HEK293 (cell line): ENCODE measurements at regions not wholly inside any gene's neighbourhood (a gene's known extent, or its start where the extent isn't known, plus 50 kb on each side); places are given as distances from the start of the nearest gene placed in this dataset.
A peak's percentile ranks its signal among the peaks of the same experiment; 100 is the strongest.

ENCODE experiments used
- CTCF ChIA-PET: fragments of 350-600 bp; formaldehyde crosslinking; extraction: SDS; loops from one replicate; lab custom pipeline; 2021; ENCODE audit warnings: antibody characterized with exemption; lab: Yijun Ruan, JAX
- POLR2A ChIA-PET: fragments of 300-600 bp; formaldehyde crosslinking; extraction: SDS; loops from one replicate; lab custom pipeline; 2020; ENCODE audit warnings: antibody characterized with exemption, inconsistent platforms; lab: Yijun Ruan, JAX
- H3K27ac ChIP-seq: fragments of 200-500 bp; sonication (Bioruptor generic); 2 replicates; pipeline ENCODE4 v1.5.1; 2014; ENCODE audit warnings: low read depth, low read length, control low read depth, inconsistent platforms; ENCODE audit errors: extremely low read depth
- H3K36me3 ChIP-seq, 2 experiments: fragments of 200-500 bp in 1 of 2; sonication (Bioruptor generic) in 1 of 2; 1 replicate in 1 of 2; 2 replicates in 1 of 2; pipeline ENCODE4 v1.5.1; 2014 to 2017; ENCODE audit warnings: inconsistent platforms in 2 of 2, low read length in 2 of 2; ENCODE audit not compliant: control insufficient read depth in 2 of 2, insufficient read depth in 1 of 2
- H3K4me1 ChIP-seq: fragments of 200-500 bp; sonication (Bioruptor generic); 2 replicates; pipeline ENCODE4 v1.5.1; 2014; ENCODE audit warnings: mild to moderate bottlenecking, low read length, inconsistent platforms; ENCODE audit not compliant: control insufficient read depth, insufficient read depth
- H3K4me3 ChIP-seq: 2 replicates; pipeline ENCODE4 v1.5.1; 2011; ENCODE audit warnings: low read depth, mild to moderate bottlenecking, control low read depth, low read length, moderate library complexity
- H3K9me3 ChIP-seq: fragments of 200-500 bp; sonication (Bioruptor generic); 2 replicates; pipeline ENCODE4 v1.5.1; 2014; ENCODE audit warnings: low read depth, low read length, inconsistent platforms; ENCODE audit not compliant: control insufficient read depth, insufficient read depth
- GLIS1 ChIP-seq: fragments of 450-650 bp; formaldehyde crosslinking; IDR thresholded peaks from 2 replicates; pipeline ENCODE4 v1.5.1; 2016; ENCODE audit warnings: missing biosample characterization, missing genetic modification characterization
- MYNN ChIP-seq: fragments of 450-650 bp; formaldehyde crosslinking; IDR thresholded peaks from 2 replicates; pipeline ENCODE4 v1.5.1; 2016; ENCODE audit warnings: missing biosample characterization, missing genetic modification characterization, borderline replicate concordance
- RBAK ChIP-seq: fragments of 450-650 bp; formaldehyde crosslinking; IDR thresholded peaks from 2 replicates; pipeline ENCODE4 v1.5.1; 2016; ENCODE audit warnings: missing biosample characterization, missing genetic modification characterization
- YY1 ChIP-seq: fragments of 450-650 bp; formaldehyde crosslinking; IDR thresholded peaks from 2 replicates; pipeline ENCODE4 v1.5.1; 2018; ENCODE audit warnings: missing biosample characterization, missing genetic modification characterization
- ZBTB1 ChIP-seq: fragments of 450-650 bp; formaldehyde crosslinking; IDR thresholded peaks from 2 replicates; pipeline ENCODE4 v1.5.1; 2016; ENCODE audit warnings: missing biosample characterization, missing genetic modification characterization
- ZFP41 ChIP-seq: fragments of 450-650 bp; formaldehyde crosslinking; IDR thresholded peaks from 2 replicates; pipeline ENCODE4 v1.5.1; 2016; ENCODE audit warnings: missing biosample characterization, missing genetic modification characterization, borderline replicate concordance
- ZNF133 ChIP-seq: fragments of 450-650 bp; formaldehyde crosslinking; IDR thresholded peaks from 2 replicates; pipeline ENCODE4 v1.5.1; 2016; ENCODE audit warnings: missing biosample characterization, missing genetic modification characterization
- ZNF140 ChIP-seq: fragments of 450-650 bp; formaldehyde crosslinking; IDR thresholded peaks from 2 replicates; pipeline ENCODE4 v1.5.1; 2016; ENCODE audit warnings: missing biosample characterization, missing genetic modification characterization
- ZNF157 ChIP-seq: fragments of 450-650 bp; formaldehyde crosslinking; IDR thresholded peaks from 2 replicates; pipeline ENCODE4 v1.5.1; 2016; ENCODE audit warnings: missing biosample characterization, missing genetic modification characterization
- ZNF174 ChIP-seq: fragments of 450-650 bp; formaldehyde crosslinking; IDR thresholded peaks from 2 replicates; pipeline ENCODE4 v1.5.0; 2017; ENCODE audit warnings: missing biosample characterization, mild to moderate bottlenecking, missing genetic modification characterization
- ZNF239 ChIP-seq: fragments of 450-650 bp; formaldehyde crosslinking; IDR thresholded peaks from 2 replicates; pipeline ENCODE4 v1.5.1; 2016; ENCODE audit warnings: missing biosample characterization, missing genetic modification characterization
- ZNF473 ChIP-seq: fragments of 450-650 bp; formaldehyde crosslinking; IDR thresholded peaks from 2 replicates; pipeline ENCODE4 v1.5.1; 2017; ENCODE audit warnings: missing biosample characterization, missing genetic modification characterization
- ZNF600 ChIP-seq: fragments of 450-650 bp; formaldehyde crosslinking; IDR thresholded peaks from 2 replicates; pipeline ENCODE4 v1.5.1; 2016; ENCODE audit warnings: missing biosample characterization, missing genetic modification characterization
- ZNF624 ChIP-seq: fragments of 450-650 bp; formaldehyde crosslinking; IDR thresholded peaks from 2 replicates; pipeline ENCODE4 v1.5.1; 2017; ENCODE audit warnings: missing biosample characterization, missing genetic modification characterization
- ZNF629 ChIP-seq: fragments of 450-650 bp; formaldehyde crosslinking; IDR thresholded peaks from 2 replicates; pipeline ENCODE4 v1.5.1; 2017; ENCODE audit warnings: missing biosample characterization, missing genetic modification characterization
- TF ChIP-seq, protein P1 (sequence below): fragments of 450-650 bp; formaldehyde crosslinking; IDR thresholded peaks from 2 replicates; pipeline ENCODE4 v1.5.1; 2016; ENCODE audit warnings: missing biosample characterization, missing genetic modification characterization
- TF ChIP-seq, protein P2 (sequence below): fragments of 450-650 bp; formaldehyde crosslinking; IDR thresholded peaks from 2 replicates; pipeline ENCODE4 v1.5.1; 2016; ENCODE audit warnings: missing biosample characterization, missing genetic modification characterization, borderline replicate concordance

DNA sequence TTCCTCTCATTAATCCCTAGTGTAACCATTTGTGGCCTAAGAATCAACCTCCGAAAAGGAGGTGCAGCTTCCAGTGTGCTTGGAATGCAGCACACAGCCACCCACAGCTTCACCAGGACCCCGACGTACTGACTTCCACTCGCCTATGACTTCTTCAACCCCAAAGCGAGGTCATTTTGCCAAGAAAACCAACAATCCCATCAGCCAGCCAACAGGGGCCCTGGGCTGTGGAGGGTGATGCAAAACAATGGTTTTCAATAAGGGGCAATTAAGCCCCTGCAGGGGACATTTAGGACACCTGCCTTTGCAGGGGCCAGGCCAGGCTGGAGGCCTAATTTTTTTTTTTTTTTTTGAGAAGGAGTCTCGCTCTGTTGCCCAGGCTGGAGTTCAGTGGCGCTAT lies 158.1 kb upstream of the SKOR2 start:
- CTCF ChIA-PET = interaction anchor here (0.6 kb wide), 1 partner anchor 130 kb away, joined by 3 read pairs; no protein-coding TSS in a partner anchor
- TF ChIP-seq ZNF624 (tag by site-specific recombination) (no peak), GLIS1 (tag by site-specific recombination) (0 out of 2 replicates have a peak, but pooled peaks have one; percentile 41)
- H3K9me3 ChIP-seq = no peaks in the 10 kb centered on the region
- no peaks in the 10 kb centered on the region for H3K4me1 ChIP-seq
- POLR2A ChIA-PET = no interaction called here
- no peak overlapping the region for H3K27ac ChIP-seq
- H3K4me3 ChIP-seq = no peak overlapping the region
- no peaks in the 10 kb centered on the region for H3K36me3 ChIP-seq

DNA sequence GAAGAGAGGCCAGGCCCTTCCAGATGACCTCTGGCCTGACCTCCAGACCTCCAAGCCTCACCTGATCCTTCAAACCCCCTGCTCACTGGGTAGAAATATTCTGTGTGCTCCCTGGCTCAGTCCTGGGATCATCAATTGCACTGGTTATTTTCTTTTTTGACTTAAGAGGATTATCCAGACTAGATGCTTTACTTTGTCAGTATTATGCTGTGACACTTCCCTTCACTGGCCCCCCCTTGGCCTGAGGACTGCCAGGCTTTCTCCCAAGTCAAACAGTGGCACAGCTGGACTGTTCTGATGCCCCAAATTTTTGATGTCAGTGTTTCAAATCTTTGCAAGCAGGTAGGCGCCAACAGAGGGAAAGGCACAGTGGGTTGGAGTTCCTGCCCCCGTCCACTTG lies 156.3 kb upstream of the SKOR2 start:
- Histone ChIP-seq H3K9me3 (no peaks in the 10 kb centered on the region), H3K27ac (no peak overlapping the region), H3K4me3 (no peak overlapping the region), H3K4me1 (no peaks in the 10 kb centered on the region), H3K36me3 (no peaks in the 10 kb centered on the region)
- CTCF ChIA-PET = interaction anchor here (1.8 kb wide), 1 partner anchor 10 kb away, joined by 5 read pairs; no protein-coding TSS in a partner anchor
- POLR2A ChIA-PET = no interaction called here
- TF ChIP-seq, protein P1, sequence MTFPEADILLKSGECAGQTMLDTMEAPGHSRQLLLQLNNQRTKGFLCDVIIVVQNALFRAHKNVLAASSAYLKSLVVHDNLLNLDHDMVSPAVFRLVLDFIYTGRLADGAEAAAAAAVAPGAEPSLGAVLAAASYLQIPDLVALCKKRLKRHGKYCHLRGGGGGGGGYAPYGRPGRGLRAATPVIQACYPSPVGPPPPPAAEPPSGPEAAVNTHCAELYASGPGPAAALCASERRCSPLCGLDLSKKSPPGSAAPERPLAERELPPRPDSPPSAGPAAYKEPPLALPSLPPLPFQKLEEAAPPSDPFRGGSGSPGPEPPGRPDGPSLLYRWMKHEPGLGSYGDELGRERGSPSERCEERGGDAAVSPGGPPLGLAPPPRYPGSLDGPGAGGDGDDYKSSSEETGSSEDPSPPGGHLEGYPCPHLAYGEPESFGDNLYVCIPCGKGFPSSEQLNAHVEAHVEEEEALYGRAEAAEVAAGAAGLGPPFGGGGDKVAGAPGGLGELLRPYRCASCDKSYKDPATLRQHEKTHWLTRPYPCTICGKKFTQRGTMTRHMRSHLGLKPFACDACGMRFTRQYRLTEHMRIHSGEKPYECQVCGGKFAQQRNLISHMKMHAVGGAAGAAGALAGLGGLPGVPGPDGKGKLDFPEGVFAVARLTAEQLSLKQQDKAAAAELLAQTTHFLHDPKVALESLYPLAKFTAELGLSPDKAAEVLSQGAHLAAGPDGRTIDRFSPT (tag by site-specific recombination) = no peak
- TF ChIP-seq YY1 (tag by site-specific recombination) (no peak), ZNF174 (tag by site-specific recombination) (no peak), ZNF140 (tag by site-specific recombination) (no peak), ZNF157 (tag by site-specific recombination) (no peak), RBAK (tag by site-specific recombination) (no peak), ZFP41 (tag by site-specific recombination) (no peak), ZNF239 (tag by site-specific recombination) (no peak), ZNF629 (no peak), ZNF600 (tag by site-specific recombination) (no peak)
- TF ChIP-seq, protein P2, sequence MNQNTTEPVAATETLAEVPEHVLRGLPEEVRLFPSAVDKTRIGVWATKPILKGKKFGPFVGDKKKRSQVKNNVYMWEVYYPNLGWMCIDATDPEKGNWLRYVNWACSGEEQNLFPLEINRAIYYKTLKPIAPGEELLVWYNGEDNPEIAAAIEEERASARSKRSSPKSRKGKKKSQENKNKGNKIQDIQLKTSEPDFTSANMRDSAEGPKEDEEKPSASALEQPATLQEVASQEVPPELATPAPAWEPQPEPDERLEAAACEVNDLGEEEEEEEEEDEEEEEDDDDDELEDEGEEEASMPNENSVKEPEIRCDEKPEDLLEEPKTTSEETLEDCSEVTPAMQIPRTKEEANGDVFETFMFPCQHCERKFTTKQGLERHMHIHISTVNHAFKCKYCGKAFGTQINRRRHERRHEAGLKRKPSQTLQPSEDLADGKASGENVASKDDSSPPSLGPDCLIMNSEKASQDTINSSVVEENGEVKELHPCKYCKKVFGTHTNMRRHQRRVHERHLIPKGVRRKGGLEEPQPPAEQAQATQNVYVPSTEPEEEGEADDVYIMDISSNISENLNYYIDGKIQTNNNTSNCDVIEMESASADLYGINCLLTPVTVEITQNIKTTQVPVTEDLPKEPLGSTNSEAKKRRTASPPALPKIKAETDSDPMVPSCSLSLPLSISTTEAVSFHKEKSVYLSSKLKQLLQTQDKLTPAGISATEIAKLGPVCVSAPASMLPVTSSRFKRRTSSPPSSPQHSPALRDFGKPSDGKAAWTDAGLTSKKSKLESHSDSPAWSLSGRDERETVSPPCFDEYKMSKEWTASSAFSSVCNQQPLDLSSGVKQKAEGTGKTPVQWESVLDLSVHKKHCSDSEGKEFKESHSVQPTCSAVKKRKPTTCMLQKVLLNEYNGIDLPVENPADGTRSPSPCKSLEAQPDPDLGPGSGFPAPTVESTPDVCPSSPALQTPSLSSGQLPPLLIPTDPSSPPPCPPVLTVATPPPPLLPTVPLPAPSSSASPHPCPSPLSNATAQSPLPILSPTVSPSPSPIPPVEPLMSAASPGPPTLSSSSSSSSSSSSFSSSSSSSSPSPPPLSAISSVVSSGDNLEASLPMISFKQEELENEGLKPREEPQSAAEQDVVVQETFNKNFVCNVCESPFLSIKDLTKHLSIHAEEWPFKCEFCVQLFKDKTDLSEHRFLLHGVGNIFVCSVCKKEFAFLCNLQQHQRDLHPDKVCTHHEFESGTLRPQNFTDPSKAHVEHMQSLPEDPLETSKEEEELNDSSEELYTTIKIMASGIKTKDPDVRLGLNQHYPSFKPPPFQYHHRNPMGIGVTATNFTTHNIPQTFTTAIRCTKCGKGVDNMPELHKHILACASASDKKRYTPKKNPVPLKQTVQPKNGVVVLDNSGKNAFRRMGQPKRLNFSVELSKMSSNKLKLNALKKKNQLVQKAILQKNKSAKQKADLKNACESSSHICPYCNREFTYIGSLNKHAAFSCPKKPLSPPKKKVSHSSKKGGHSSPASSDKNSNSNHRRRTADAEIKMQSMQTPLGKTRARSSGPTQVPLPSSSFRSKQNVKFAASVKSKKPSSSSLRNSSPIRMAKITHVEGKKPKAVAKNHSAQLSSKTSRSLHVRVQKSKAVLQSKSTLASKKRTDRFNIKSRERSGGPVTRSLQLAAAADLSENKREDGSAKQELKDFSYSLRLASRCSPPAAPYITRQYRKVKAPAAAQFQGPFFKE = no peak

GRCh38 chr18:47404845-47405244 lies 153.4 kb upstream of the SKOR2 start:
- Histone ChIP-seq H3K4me1 (no peaks in the 10 kb centered on the region), H3K4me3 (no peak overlapping the region), H3K36me3 (no peaks in the 10 kb centered on the region)
- CTCF ChIA-PET = interaction anchor here (0.9 kb wide), 1 partner anchor 122 kb away, joined by 3 read pairs; no protein-coding TSS in a partner anchor
- TF ChIP-seq ZBTB1 (tag by site-specific recombination) = no peak
- TF ChIP-seq ZNF133 (tag by site-specific recombination) = no peak
- TF ChIP-seq MYNN (tag by site-specific recombination) = no peak
- TF ChIP-seq ZNF473 (tag by site-specific recombination) = no peak
- TF ChIP-seq, all 188 proteins: peak for 0
- POLR2A ChIA-PET = no interaction called here
- H3K27ac ChIP-seq = no peak overlapping the region
- no peaks in the 10 kb centered on the region for H3K9me3 ChIP-seq
